GM23248 (cell line): ENCODE measurements at regions not wholly inside any gene's neighbourhood (a gene's known extent, or its start where the extent isn't known, plus 50 kb on each side); places are given as distances from the start of the nearest gene placed in this dataset.

Experiments
- DNase-seq: peaks from one replicate; pipeline ENCODE4 v3.0.0-alpha.2; 2015
- H2AFZ ChIP-seq: fragments of 200-600 bp; sonication (generic); 2 replicates; pipeline ENCODE4 v1.6.1; 2016; ENCODE audit warnings: antibody characterized with exemption
- H3F3A ChIP-seq: fragments of 200-600 bp; sonication (generic); 2 replicates; pipeline ENCODE4 v1.6.1; 2016; ENCODE audit warnings: mild to moderate bottlenecking, antibody characterized with exemption, mixed run types; ENCODE audit not compliant: insufficient read depth
- H3K27ac ChIP-seq: fragments of 200-600 bp; sonication (generic); 2 replicates; pipeline ENCODE4 v1.5.1; 2016; ENCODE audit warnings: mild to moderate bottlenecking
- H3K27me3 ChIP-seq: fragments of 200-600 bp; sonication (generic); replicated peaks from 2 replicates; pipeline ENCODE4 v1.6.1; 2016; ENCODE audit warnings: mild to moderate bottlenecking; ENCODE audit not compliant: insufficient read depth
- H3K36me3 ChIP-seq: fragments of 200-600 bp; sonication (generic); 2 replicates; pipeline ENCODE4 v1.6.1; 2016; ENCODE audit warnings: low read depth, mild to moderate bottlenecking
- H3K4me1 ChIP-seq: fragments of 200-600 bp; sonication (generic); 2 replicates; pipeline ENCODE4 v1.6.1; 2016; ENCODE audit warnings: mild to moderate bottlenecking; ENCODE audit not compliant: insufficient read depth
- H3K4me2 ChIP-seq: fragments of 200-600 bp; sonication (generic); one replicate; pipeline ENCODE4 v1.6.1; 2016; ENCODE audit warnings: mild to moderate bottlenecking; ENCODE audit not compliant: unreplicated experiment
- H3K4me3 ChIP-seq: fragments of 200-600 bp; sonication (generic); 2 replicates; pipeline ENCODE4 v1.5.1; 2016; ENCODE audit warnings: mild to moderate bottlenecking
- H3K79me2 ChIP-seq: fragments of 200-600 bp; sonication (generic); 2 replicates; pipeline ENCODE4 v1.6.1; 2016; ENCODE audit warnings: mild to moderate bottlenecking; ENCODE audit not compliant: insufficient read depth
- H3K9ac ChIP-seq: fragments of 200-600 bp; sonication (generic); 2 replicates; pipeline ENCODE4 v1.6.1; 2016; ENCODE audit warnings: mild to moderate bottlenecking
- H3K9me2 ChIP-seq: fragments of 200-600 bp; sonication (generic); 2 replicates; pipeline ENCODE4 v1.6.1; 2016; ENCODE audit warnings: mixed run types, mild to moderate bottlenecking, moderate library complexity; ENCODE audit not compliant: insufficient read depth
- H3K9me3 ChIP-seq: fragments of 200-600 bp; sonication (generic); one replicate; pipeline ENCODE4 v1.6.1; 2017; ENCODE audit warnings: low read depth
- H4K20me1 ChIP-seq: fragments of 200-600 bp; sonication (generic); 2 replicates; pipeline ENCODE4 v1.6.0; 2016; ENCODE audit not compliant: insufficient read depth
- EZH2 ChIP-seq: fragments of 200-600 bp; sonication (generic); IDR thresholded peaks from 2 replicates; pipeline ENCODE4 v1.6.1; 2018; ENCODE audit warnings: antibody characterized with exemption, mild to moderate bottlenecking; ENCODE audit not compliant: insufficient read depth, poor library complexity, severe bottlenecking
- EZH2phosphoT487 ChIP-seq: fragments of 200-600 bp; sonication (generic); IDR thresholded peaks from 2 replicates; pipeline ENCODE4 v1.6.1; 2018; ENCODE audit warnings: antibody characterized with exemption, moderate library complexity, mild to moderate bottlenecking, low read depth; ENCODE audit not compliant: insufficient read depth
- WGBS, 2 experiments: methylation state at CpG; one replicate each; pipeline ENCODE4 v1.1.6; 2015 to 2017; ENCODE audit warnings: low lambda C conversion rate in 2 of 2, low coverage in 1 of 2; ENCODE audit errors: missing lambda C conversion rate in 2 of 2; 5-methylcytosine and 5-hydroxymethylcytosine counted together
- in situ Hi-C: fragments of 300-500 bp; cut with MboI; formaldehyde crosslinking; loops from 2 replicates; pipeline ENCODE4 v1.15.0; 2020

DNA sequence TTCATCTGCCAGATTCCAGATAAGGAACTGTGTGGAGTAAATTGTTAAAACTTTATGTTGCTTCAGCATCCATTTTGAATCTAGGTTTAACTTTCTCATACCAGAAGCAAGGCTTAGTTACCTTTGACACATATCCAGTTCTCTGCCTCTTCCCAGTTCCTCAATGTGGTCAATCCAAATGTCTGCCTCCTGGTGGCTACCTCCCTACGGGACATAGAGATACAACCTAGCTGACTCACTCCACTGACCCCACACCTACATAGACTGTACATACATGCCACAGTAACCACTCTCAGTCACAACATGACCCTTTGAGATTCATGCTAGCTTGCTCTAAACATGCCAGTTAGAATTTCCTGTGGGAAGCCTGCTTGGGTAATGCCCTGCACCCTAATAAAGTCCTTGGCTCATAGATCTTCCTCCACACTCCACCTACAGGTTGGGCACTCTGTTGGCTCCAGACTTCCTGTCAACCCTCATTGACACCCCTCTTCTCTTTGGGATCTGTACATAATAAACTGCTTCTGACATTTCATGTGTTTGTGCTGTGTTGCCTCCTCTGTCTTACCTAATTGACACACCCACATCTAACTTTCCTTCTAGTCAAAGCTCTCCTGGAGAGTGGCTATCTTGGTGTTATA lies 278.1 kb downstream of the HTR7 start:
- no peaks in the 10 kb centered on the region for H3K9me2 ChIP-seq
- H3K4me2 ChIP-seq: no peak overlapping the region
- no peaks in the 10 kb centered on the region for H3K9me3 ChIP-seq
- H3K27me3 ChIP-seq: no peaks in the 10 kb centered on the region
- TF ChIP-seq EZH2phosphoT487 (no peak), EZH2 (no peak)
- H3K79me2 ChIP-seq: no peaks in the 10 kb centered on the region
- H2AFZ ChIP-seq: no peak overlapping the region
- no peak overlapping the region for H3K4me3 ChIP-seq
- no peak overlapping the region for H3K27ac ChIP-seq
- peak; percentile 5 for DNase-seq
- no peaks in the 10 kb centered on the region for H3K4me1 ChIP-seq
- no peaks in the 10 kb centered on the region for H3F3A ChIP-seq
- no peaks in the 10 kb centered on the region for H4K20me1 ChIP-seq
- no peaks in the 10 kb centered on the region for H3K36me3 ChIP-seq
- WGBS, 2 experiments: 0 to 8% methylated on average over 1 of the region's 1 CpG
- H3K9ac ChIP-seq: no peak overlapping the region
- in situ Hi-C loops: no loop called here

DNA sequence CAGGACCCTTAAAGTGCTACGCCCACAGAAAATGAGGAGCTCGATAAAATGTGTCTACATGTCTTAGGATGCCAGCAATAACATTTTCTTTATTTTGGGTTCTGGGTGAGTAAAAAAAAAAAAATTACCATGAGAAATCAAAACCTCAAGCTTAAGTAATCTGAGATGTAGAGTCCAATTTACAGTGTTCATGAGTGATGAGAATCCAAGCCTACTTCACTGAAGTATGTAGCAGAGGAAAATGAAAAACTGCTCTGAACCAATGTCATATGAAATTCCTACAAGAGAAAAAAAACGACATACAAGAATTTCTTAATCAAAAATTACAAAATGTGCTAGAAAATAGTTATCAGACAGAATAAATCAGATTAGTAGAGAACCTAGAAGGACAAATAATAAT lies 274.4 kb downstream of the HTR7 start:
- Histone ChIP-seq H3F3A (no peaks in the 10 kb centered on the region), H3K27me3 (no peaks in the 10 kb centered on the region), H3K27ac (no peak overlapping the region), H3K9me3 (no peaks in the 10 kb centered on the region), H3K36me3 (no peaks in the 10 kb centered on the region), H3K9ac (no peak overlapping the region), H3K4me3 (no peak overlapping the region), H3K4me1 (no peaks in the 10 kb centered on the region), H3K4me2 (no peak overlapping the region), H3K9me2 (no peaks in the 10 kb centered on the region), H3K79me2 (no peaks in the 10 kb centered on the region), H2AFZ (no peak overlapping the region), H4K20me1 (no peaks in the 10 kb centered on the region)
- DNase-seq: no peak
- TF ChIP-seq EZH2: no peak
- no peak for TF ChIP-seq EZH2phosphoT487
- in situ Hi-C loops: no loop called here
- 23% methylated on average over 3 of the region's 3 CpGs for WGBS, 2 experiments

DNA sequence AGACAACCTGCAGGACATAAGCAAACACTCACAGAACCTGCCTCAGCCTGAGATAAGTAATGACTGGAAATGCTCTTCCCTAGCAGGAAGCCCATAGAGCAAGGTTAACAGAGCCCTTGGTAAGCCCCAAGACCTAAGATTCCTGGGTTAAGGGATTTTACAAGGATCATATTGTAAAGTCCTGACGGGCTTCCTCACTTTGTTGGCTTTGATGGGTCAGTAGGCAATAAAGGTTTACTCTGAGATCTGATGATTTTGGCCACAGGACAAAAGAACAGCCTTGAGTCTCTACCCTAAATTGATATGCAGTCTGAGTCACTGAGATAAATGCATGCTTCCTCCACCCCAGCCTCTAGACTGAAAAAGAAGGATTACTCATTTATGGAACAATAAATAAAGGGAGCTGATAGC lies 270.8 kb downstream of the HTR7 start:
- Histone ChIP-seq H3K4me1 (no peaks in the 10 kb centered on the region), H3K9me2 (no peaks in the 10 kb centered on the region), H3K27me3 (no peaks in the 10 kb centered on the region), H3K9me3 (no peaks in the 10 kb centered on the region), H3K36me3 (no peaks in the 10 kb centered on the region), H3K4me2 (no peak overlapping the region), H2AFZ (no peak overlapping the region), H3F3A (no peaks in the 10 kb centered on the region), H3K9ac (no peak overlapping the region), H3K27ac (no peak overlapping the region), H4K20me1 (no peaks in the 10 kb centered on the region), H3K4me3 (no peak overlapping the region), H3K79me2 (no peaks in the 10 kb centered on the region)
- WGBS, 2 experiments: 11 to 17% methylated on average over 1 of the region's 1 CpG
- TF ChIP-seq EZH2 (no peak), EZH2phosphoT487 (no peak)
- no peak for DNase-seq
- in situ Hi-C loops: no loop called here

DNA sequence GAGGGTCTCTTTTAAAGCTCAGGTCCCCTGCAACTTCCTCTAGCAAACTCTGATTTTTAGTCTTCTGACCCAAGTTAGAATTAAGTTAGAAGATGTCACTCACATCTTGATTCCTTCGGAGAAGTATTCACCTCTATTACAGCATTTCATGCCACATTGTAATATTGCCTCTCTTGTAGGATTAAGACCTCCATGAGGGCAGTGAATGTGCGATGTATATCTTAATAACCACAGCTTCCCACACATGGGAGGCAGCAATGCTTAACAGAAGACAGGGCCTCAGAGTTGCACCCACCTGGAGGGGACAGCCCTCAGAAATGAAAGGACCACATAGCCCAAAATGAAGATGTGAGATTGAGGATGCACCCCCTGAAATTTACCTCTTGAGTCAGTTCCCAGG lies 270.3 kb downstream of the HTR7 start:
- Histone ChIP-seq H3K4me1 (no peaks in the 10 kb centered on the region), H4K20me1 (no peaks in the 10 kb centered on the region), H3K4me3 (no peak overlapping the region), H2AFZ (no peak overlapping the region), H3K27me3 (no peaks in the 10 kb centered on the region), H3K27ac (no peak overlapping the region), H3K9me3 (no peaks in the 10 kb centered on the region), H3K9me2 (no peaks in the 10 kb centered on the region), H3F3A (no peaks in the 10 kb centered on the region), H3K79me2 (no peaks in the 10 kb centered on the region), H3K36me3 (no peaks in the 10 kb centered on the region), H3K4me2 (no peak overlapping the region), H3K9ac (no peak overlapping the region)
- in situ Hi-C loops: no loop called here
- no peak for DNase-seq
- no peak for TF ChIP-seq EZH2phosphoT487
- TF ChIP-seq EZH2: no peak
- 35 to 36% methylated on average over 2 of the region's 2 CpGs for WGBS, 2 experiments

DNA sequence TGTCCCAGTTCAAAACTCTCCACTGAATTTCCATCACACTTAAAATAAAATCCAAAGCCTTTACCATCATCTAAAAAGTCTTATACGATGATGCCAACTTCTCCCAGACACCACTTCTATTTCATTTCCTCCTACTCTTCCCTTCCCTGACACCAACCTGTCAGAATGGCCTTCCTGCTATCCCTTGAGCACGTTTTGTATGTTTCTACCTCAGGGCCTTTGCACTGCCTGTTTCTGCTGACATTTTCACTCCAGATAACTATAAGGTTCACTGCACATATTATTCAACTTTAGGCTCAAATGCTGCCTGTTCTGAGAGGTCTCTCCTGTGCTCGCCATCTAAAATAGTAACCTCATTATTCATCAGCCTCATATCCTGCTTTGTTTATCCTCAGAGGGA lies 269.6 kb downstream of the HTR7 start:
- Histone ChIP-seq H3K27me3 (no peaks in the 10 kb centered on the region), H3K36me3 (no peaks in the 10 kb centered on the region), H3K4me3 (no peak overlapping the region), H3F3A (no peaks in the 10 kb centered on the region), H3K79me2 (no peaks in the 10 kb centered on the region), H2AFZ (no peak overlapping the region), H3K4me2 (no peak overlapping the region), H3K9me2 (no peaks in the 10 kb centered on the region), H3K27ac (no peak overlapping the region), H3K9ac (no peak overlapping the region), H3K9me3 (no peaks in the 10 kb centered on the region), H4K20me1 (no peaks in the 10 kb centered on the region), H3K4me1 (no peaks in the 10 kb centered on the region)
- TF ChIP-seq EZH2phosphoT487 (no peak), EZH2 (no peak)
- in situ Hi-C loops: no loop called here
- 5 to 8% methylated on average over 3 of the region's 3 CpGs for WGBS, 2 experiments
- DNase-seq: no peak
